Gastroesophageal sphincter (tissue), 4 donors: ENCODE measurements at regions not wholly inside any gene's neighbourhood (a gene's known extent, or its start where the extent isn't known, plus 50 kb on each side); places are given as distances from the start of the nearest gene placed in this dataset.

Experiments
- ATAC-seq: fragments of 150-250 bp; one replicate; pipeline ENCODE4 v1.9.1; 2016; ENCODE audit warnings: mild to moderate bottlenecking, moderate library complexity
- H3K27ac ChIP-seq, 4 donors: fragments of 200-600 bp; sonication (generic) in 3 of 4; 1 replicate in 3 of 4; 2 replicates in 1 of 4; pipeline ENCODE4 v1.5.1; 2016 to 2019
- H3K27me3 ChIP-seq: fragments of 200-600 bp; sonication (generic); one replicate; pipeline ENCODE4 v1.5.1; 2019
- H3K36me3 ChIP-seq, 2 donors: fragments of 200-600 bp; sonication (generic); one replicate each; pipeline ENCODE4 v1.5.1; 2019; ENCODE audit warnings: control low read depth in 1 of 2
- H3K4me1 ChIP-seq, 3 donors: fragments of 200-600 bp; sonication (generic); 1 replicate in 2 of 3; 2 replicates in 1 of 3; pipeline ENCODE4 v1.5.1; 2016 to 2019; ENCODE audit warnings: control low read depth in 2 of 3
- H3K4me3 ChIP-seq, 2 donors: fragments of 200-600 bp; sonication (generic); one replicate each; pipeline ENCODE4 v1.5.1; 2019; ENCODE audit warnings: mild to moderate bottlenecking in 1 of 2, moderate library complexity in 1 of 2
- H3K9me3 ChIP-seq, 3 donors: fragments of 200-600 bp; sonication (generic); one replicate each; pipeline ENCODE4 v1.5.1; 2017 to 2019; ENCODE audit warnings: control low read depth in 2 of 3
- CTCF ChIP-seq, 4 experiments: fragments of 200-600 bp in 2 of 4; fragments of 450-650 bp in 2 of 4; sonication (generic) in 1 of 4; IDR thresholded peaks; one replicate each; pipeline ENCODE4 v1.5.1; 2017 to 2019; ENCODE audit warnings: antibody characterized with exemption in 4 of 4, mild to moderate bottlenecking in 2 of 4, moderate library complexity in 2 of 4
- EP300 ChIP-seq: sonication (generic); formaldehyde crosslinking; IDR thresholded peaks from one replicate; pipeline ENCODE4 v1.6.1; 2017; ENCODE audit warnings: antibody characterized with exemption, mild to moderate bottlenecking
- POLR2A ChIP-seq, 2 donors: fragments of 450-650 bp; IDR thresholded peaks; one replicate each; pipeline ENCODE4 v1.6.1; 2017; ENCODE audit warnings: antibody characterized with exemption in 2 of 2, mild to moderate bottlenecking in 2 of 2, moderate library complexity in 1 of 2
- POLR2AphosphoS5 ChIP-seq: sonication (generic); formaldehyde crosslinking; IDR thresholded peaks from one replicate; pipeline ENCODE4 v1.6.1; 2017; ENCODE audit warnings: antibody characterized with exemption
- WGBS, 2 donors: methylation state at CpG; one replicate each; pipeline ENCODE4 v1.1.5; 2018; ENCODE audit warnings: low coverage in 1 of 2; 5-methylcytosine and 5-hydroxymethylcytosine counted together

- no peak overlapping the region for H3K27ac ChIP-seq
- H3K4me3 ChIP-seq: no peak overlapping the region
- ATAC-seq: no peak
- no peaks in the 10 kb centered on the region for H3K27me3 ChIP-seq
- no peaks in the 10 kb centered on the region for H3K9me3 ChIP-seq
- H3K36me3 ChIP-seq: no peaks in the 10 kb centered on the region
- TF ChIP-seq EP300 (no peak), POLR2AphosphoS5 (no peak), CTCF (IDR thresholded peaks at IDR 0.05) (no peak), POLR2A (IDR thresholded peaks at IDR 0.05) (no peak)
- H3K4me1 ChIP-seq: no peaks in the 10 kb centered on the region
- WGBS, 2 donors: 67 to 79% methylated on average over 1 of the region's 1 CpG
These were observed 857.6 kb downstream of the METTL15 start for GRCh38 chr11:28965819-28966218.

DNA sequence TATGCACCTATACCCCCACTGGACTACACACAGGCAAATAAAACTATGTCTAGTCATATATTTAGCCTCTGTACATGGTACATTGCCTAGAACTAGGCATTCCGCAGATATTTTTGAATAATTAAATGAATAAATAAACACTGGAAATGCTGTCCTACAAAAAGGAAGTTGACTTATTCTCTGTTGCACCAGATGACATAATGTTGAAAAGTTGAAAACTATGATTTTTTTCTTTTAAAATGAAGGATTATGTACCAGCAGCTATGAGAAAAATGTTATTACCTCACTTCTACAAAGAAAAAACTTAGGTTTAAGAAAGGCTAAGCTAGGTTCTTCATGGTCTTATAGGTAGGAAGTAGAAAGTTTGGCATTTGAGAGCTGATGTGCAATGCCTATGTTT lies 856.6 kb downstream of the METTL15 start:
- H3K9me3 ChIP-seq: no peaks in the 10 kb centered on the region
- 65 to 88% methylated on average over 1 of the region's 1 CpG for WGBS, 2 donors
- no peak overlapping the region for H3K4me3 ChIP-seq
- no peaks in the 10 kb centered on the region for H3K36me3 ChIP-seq
- ATAC-seq: no peak
- no peaks in the 10 kb centered on the region for H3K27me3 ChIP-seq
- no peak for TF ChIP-seq POLR2AphosphoS5
- no peak for TF ChIP-seq POLR2A (IDR thresholded peaks at IDR 0.05)
- TF ChIP-seq EP300: no peak
- no peak overlapping the region for H3K27ac ChIP-seq
- H3K4me1 ChIP-seq: no peaks in the 10 kb centered on the region

DNA sequence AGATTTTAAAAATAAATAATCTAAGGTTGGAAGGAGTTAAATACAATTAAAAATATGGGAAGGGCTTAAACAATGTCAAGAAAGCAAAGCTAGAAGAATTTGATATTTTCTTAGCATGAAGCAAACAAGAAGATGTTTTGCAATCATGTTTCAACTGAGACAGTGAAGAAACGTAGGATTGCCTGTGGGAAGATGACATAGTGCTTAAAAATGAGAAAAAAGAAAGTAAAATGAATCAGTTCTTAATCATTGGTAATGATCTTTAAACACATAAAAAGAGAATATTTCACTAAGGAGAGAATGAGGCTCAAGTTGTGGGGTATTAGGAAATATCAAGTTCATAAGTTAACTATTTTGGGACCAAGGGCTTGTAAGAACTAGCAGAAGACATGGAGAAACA lies 855.0 kb downstream of the METTL15 start:
- 20 to 36% methylated on average over 1 of the region's 1 CpG for WGBS, 2 donors
- H3K36me3 ChIP-seq: no peaks in the 10 kb centered on the region
- H3K4me1 ChIP-seq: no peaks in the 10 kb centered on the region
- no peaks in the 10 kb centered on the region for H3K27me3 ChIP-seq
- no peak for ATAC-seq
- no peak overlapping the region for H3K4me3 ChIP-seq
- H3K9me3 ChIP-seq: no peaks in the 10 kb centered on the region
- no peak for TF ChIP-seq POLR2A (IDR thresholded peaks at IDR 0.05)
- no peak for TF ChIP-seq POLR2AphosphoS5
- no peak for TF ChIP-seq EP300
- TF ChIP-seq CTCF (IDR thresholded peaks at IDR 0.05): no peak
- no peak overlapping the region for H3K27ac ChIP-seq

- Histone ChIP-seq H3K9me3 (no peaks in the 10 kb centered on the region), H3K36me3 (no peaks in the 10 kb centered on the region), H3K4me1 (no peaks in the 10 kb centered on the region), H3K27me3 (no peaks in the 10 kb centered on the region), H3K27ac (no peak overlapping the region), H3K4me3 (no peak overlapping the region)
- WGBS, 2 donors: 85 to 89% methylated on average over 4 to 5 of the region's 5 CpGs
- TF ChIP-seq EP300 (no peak), POLR2AphosphoS5 (no peak), POLR2A (IDR thresholded peaks at IDR 0.05) (no peak), CTCF (IDR thresholded peaks at IDR 0.05) (no peak)
- ATAC-seq: no peak
These were observed 854.3 kb downstream of the METTL15 start for GRCh38 chr11:28962502-28962901.

GRCh38 chr11:28961726-28962125 lies 853.5 kb downstream of the METTL15 start:
- no peaks in the 10 kb centered on the region for H3K9me3 ChIP-seq
- H3K4me1 ChIP-seq: no peaks in the 10 kb centered on the region
- WGBS, 2 donors: 67% methylated on average over 1 of the region's 1 CpG
- H3K4me3 ChIP-seq: no peak overlapping the region
- no peak overlapping the region for H3K27ac ChIP-seq
- no peak for ATAC-seq
- H3K27me3 ChIP-seq: no peaks in the 10 kb centered on the region
- TF ChIP-seq CTCF (IDR thresholded peaks at IDR 0.05) (no peak), POLR2AphosphoS5 (no peak)
- no peaks in the 10 kb centered on the region for H3K36me3 ChIP-seq
